Suprapubic skin (tissue), 3 donors: ENCODE measurements at regions not wholly inside any gene's neighbourhood (a gene's known extent, or its start where the extent isn't known, plus 50 kb on each side); places are given as distances from the start of the nearest gene placed in this dataset.

Experiments used
- EP300 ChIP-seq: sonication (generic); formaldehyde crosslinking; IDR thresholded peaks from one replicate; pipeline ENCODE4 v1.6.1; 2017; ENCODE audit warnings: antibody characterized with exemption
- POLR2A ChIP-seq, 2 donors: fragments of 450-650 bp; IDR thresholded peaks; one replicate each; pipeline ENCODE4 v1.6.1; 2017; ENCODE audit warnings: antibody characterized with exemption in 2 of 2, mild to moderate bottlenecking in 2 of 2, moderate library complexity in 2 of 2
- TF ChIP-seq, protein P1 (sequence below), 2 donors: fragments of 200-600 bp in 1 of 2; fragments of 450-650 bp in 1 of 2; sonication (generic) in 1 of 2; IDR thresholded peaks; one replicate each; pipeline ENCODE4 v1.5.1; 2016 to 2019; ENCODE audit warnings: antibody characterized with exemption in 2 of 2, mild to moderate bottlenecking in 1 of 2, moderate library complexity in 1 of 2

DNA sequence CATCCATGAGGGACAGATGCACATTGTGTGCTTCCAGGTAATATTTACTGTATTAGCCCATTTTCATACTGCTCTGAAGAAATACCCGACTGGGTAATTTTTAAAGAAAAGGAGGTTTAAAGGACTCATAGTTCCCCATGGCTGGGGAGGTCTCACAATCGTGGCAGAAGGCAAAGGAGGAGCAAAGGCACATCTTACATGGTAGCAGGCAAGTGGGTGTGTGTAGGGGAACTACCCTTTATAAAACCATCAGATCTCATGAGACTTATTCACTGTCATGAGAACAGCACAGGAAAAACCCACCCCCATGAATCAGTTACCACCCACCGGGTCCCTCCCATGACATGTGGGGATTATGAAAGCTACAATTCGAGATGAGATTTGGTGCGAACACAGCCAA lies 148.8 kb upstream of the FBXL17 start:
- TF ChIP-seq, protein P1, sequence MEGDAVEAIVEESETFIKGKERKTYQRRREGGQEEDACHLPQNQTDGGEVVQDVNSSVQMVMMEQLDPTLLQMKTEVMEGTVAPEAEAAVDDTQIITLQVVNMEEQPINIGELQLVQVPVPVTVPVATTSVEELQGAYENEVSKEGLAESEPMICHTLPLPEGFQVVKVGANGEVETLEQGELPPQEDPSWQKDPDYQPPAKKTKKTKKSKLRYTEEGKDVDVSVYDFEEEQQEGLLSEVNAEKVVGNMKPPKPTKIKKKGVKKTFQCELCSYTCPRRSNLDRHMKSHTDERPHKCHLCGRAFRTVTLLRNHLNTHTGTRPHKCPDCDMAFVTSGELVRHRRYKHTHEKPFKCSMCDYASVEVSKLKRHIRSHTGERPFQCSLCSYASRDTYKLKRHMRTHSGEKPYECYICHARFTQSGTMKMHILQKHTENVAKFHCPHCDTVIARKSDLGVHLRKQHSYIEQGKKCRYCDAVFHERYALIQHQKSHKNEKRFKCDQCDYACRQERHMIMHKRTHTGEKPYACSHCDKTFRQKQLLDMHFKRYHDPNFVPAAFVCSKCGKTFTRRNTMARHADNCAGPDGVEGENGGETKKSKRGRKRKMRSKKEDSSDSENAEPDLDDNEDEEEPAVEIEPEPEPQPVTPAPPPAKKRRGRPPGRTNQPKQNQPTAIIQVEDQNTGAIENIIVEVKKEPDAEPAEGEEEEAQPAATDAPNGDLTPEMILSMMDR (IDR thresholded peaks at IDR 0.05), result no peak
- TF ChIP-seq POLR2A (IDR thresholded peaks at IDR 0.05) (no peak), EP300 (no peak)
